ENCODE measurements at regions not wholly inside any gene's neighbourhood (a gene's known extent, or its start where the extent isn't known, plus 50 kb on each side); places are given as distances from the start of the nearest gene placed in this dataset.

DNA sequence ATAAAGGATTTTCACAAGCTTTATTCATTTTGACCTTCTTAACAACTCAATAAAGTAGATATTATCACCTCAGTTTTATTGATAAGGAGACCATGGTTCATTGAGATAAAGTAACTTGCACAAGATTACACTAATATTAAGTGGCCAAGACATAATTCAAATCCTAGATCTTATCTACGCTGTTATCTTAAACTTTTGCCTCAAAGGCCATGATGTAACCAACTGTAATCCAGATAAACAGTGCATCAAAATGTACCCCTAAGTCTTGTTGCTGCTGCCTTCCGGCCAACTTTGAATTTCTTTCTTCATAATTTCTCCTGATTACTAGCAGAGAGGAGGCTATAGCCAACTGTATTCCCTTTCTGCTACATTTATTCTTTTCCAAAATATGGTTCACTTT is 1094.8 kb upstream of the PIK3C3 start:
- DNase-seq: no peak

DNA sequence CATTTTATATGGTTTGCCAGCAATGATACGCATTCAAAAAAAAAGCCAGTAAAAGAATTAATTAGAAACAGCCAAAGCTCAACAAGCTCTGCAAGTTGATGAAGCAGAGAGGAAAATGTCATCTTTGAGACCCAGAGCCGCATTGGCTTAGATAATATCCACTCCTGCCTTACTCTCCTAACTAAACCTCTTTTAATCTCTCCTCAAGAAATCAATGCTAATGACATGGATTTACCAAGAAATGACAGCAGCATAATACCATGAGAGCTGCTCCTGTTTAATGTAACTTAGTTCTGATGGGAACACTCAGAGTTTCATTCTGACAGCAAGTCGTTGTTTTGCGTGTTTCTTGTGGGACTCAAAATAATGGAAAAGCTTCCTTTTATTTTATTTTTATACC is 1099.4 kb upstream of the PIK3C3 start:
- no peak for DNase-seq

DNA sequence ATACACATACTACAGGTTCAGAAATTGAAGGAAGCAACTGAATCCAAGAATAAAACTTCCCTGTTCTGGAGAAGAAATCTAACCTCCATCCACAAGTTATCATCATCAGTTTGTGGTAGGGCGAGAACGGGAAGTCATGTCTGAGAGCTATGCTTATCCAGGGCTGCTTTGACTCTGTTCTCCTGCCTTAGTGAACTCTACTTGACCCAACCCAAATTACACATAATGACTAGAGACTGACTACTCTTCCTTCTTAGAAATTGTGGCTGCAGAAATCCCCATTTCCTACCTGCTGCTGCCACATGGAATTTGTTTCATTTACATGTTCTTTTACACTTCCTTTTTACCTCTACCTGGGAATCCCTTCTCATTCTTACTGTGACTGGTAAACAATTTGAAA is 1102.6 kb upstream of the PIK3C3 start:
- peak; percentile 10 for DNase-seq

DNA sequence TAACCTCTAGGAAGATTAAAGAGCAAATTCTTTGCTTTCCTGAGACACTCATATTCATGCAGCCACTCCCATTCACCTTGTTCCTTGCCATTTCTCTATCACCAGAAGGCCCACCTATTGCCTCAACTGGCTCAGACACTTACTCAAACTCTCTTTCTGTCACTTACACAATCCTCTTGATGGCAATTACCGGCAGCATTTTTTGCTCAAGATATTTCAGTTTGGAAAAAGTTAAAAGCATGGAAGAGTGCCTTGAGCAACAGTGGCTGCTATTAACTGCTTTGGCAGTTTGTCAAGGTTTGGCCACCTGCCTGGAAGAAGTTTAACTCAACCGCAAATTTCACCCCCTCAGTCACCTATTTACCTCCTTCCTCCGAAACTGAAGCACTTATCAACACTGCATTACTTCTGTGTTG is 1104.0 kb upstream of the PIK3C3 start:
- peak; percentile 56 for DNase-seq

DNA sequence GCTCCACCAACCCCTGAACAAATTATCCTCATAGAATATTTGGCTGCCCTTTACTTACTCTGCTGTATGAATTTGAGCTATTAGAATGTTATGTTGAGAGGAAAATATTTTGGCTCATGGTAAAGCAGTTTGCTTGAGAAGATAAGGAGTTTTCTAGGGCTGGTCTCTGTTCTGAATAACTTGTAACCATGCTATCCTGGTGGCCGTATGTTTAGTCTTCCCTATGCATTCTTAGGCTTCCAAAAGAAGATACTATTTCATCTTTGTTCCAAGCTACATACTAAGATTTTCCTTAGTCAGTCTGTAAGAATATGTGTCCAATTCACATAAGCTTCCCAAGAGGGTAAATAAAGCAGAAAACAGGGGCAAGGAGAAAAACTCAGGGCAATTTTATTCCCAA is 1105.1 kb upstream of the PIK3C3 start:
- no peak for DNase-seq

DNA sequence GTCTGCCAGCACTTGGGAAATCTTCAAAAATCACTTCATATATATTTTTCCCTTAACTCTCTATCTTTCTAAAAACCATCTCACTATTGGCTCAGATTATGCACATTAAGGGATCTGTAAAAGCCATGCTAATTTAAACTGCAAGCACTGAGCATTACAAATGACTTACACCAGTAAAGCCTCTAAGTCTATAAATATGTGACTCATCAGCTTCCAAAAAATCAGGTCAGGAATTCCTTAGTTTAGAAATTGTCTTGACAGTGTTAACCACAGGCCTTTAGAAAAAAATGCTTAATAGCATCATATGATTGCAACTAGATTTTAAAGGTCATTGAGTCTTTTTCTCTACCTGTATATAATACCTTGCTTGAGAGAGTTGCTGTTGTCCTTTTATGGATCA is 1113.6 kb upstream of the PIK3C3 start:
- peak; percentile 27 for DNase-seq

DNA sequence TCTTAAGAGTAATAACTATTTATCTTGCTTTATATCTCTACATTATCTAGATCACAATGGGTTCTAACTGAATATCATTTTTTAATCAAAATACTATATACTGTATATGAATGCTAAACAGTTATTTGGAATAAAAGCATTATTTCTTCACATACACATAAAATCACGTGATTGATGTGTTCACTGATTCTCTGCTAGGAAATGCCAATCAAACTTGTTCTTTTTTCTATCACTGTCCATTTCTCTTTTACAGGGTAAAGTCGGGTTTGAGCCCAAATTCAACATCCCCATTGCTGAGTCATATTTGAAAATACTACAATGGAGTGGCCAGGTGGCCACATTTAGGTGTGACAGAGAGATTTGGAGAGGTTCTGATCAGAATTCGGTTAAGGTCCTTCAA is 1114.0 kb upstream of the PIK3C3 start:
- DNase-seq: no peak

DNA sequence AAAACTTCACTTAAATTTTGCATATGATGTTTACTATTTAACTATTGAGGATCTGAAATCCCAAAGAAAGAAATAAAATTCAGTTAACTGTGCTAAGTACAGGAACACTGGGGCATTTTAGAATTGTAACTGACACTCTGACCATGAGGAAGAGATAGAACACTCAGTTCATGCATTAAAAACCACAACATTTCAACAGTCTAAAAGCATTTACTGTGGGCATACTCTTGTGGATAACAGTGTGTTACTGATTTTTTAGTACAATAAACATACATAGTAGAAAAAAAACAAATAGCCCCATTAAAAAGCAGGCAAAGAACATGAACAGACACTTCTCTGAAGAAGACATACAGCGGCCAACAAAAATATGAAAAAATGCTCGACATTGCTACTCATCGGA is 1122.7 kb upstream of the PIK3C3 start:
- no peak for DNase-seq

DNA sequence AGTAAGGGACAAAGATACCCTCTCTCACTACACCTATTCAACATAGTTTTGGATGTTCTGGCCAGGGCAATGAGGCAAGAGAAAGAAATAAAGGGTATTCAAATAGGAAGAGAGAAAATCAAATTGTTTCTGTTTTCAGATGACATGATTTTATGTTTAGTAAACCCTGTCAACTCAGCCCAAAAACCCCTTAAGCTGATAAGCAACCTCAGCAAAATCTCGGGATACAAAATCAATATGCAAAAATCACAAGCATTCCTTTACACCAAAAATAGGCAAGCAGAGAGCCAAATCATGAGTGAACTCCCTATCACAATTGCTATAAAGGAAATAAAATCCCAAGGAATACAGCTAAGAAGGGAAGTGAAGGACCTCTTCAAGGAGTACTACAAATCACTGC is 1130.7 kb upstream of the PIK3C3 start:
- no peak for DNase-seq

DNA sequence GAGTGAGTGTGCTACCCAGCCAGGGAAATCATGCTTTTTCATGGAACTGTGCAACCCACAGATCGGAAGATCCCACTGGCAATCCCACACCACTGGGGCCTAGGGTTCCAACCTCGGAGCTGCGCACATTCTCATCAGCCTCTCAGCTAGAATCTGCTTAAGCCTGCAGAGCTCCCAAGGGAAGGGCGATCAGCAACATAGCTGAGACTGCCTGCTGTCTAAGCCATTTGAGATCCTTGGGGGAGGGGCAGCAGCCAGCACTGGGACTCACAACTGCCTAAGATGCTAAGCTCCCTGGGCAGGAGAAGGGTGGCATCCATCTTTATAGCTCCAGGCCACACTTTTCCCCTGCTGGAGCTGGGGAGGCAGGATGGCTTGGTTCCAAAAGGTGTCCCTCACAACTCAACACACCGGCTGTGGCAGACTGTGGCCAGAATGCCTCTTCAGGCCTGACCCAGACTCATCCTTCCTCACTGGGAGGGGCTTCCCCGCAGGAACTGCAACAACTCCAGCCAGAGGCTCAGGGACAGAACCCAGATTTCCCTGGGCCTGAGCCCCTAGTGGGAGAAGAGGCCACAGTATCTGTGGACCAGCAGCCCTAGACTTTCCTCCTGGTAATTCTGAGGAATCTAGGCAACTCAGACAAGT is 1133.3 kb upstream of the PIK3C3 start:
- DNase-seq: no peak

DNA sequence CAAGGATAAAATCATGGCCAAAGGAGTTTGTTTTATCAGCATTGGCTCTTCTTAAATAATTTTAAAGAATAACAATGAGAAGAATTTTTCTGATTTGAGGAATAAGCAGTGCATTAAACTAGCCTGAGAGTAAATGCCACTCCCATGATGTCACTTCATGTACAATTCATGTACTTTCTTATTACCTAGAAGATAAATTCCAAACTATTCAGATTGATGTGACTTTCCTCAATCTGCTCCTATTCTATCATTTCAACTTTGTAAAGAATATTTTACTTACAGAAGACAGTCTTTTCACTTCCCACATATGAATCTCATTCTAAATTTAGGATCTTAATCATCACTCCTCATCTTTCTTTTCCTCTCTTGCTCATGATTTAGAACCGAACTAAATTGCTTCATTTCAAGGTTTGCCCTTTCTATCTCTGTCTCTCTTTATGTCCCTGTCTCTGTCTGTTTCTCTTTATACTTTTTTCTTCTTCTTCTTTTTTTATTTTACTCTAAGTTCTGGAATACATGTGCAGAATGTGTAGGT is 1142.0 kb upstream of the PIK3C3 start:
- DNase-seq: no peak

DNA sequence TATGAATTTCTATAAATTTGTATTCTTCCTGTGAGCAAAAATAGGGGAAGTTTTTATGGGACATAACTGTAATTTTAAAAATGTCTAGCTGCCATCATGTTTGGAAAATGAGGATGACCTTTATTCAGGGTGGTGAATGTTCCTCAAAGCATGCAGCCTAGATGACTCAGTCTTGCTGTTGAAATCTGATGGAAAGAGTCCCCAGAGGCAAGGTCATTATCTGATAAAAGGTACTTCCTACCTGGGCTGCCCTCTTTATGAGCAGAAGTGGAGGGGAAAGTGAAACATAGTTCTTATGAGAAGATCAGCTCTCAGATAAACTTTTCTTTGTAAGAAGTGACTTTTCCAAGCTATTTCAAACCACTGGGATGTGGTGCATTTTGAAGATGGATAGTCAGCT is 1144.7 kb upstream of the PIK3C3 start:
- no peak for DNase-seq

DNA sequence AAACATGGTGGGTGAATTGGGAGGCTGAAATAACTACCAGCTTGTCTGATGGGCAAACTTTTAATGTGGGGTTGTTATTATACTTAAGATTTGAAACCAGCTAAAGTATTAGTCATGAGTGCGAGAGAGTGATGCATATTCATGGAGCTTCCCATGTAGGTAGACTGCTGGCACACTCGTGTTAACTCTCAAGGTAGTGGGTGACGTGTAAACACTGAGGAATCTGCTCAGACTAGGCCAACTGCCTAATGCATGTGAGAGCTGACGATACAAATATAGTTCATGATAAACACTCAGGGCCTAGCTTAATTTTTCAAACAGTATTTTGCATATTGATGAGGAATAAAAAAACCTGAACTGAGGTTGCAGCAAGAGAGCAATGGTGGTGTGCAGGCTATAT is 1165.7 kb upstream of the PIK3C3 start:
- DNase-seq: no peak

DNA sequence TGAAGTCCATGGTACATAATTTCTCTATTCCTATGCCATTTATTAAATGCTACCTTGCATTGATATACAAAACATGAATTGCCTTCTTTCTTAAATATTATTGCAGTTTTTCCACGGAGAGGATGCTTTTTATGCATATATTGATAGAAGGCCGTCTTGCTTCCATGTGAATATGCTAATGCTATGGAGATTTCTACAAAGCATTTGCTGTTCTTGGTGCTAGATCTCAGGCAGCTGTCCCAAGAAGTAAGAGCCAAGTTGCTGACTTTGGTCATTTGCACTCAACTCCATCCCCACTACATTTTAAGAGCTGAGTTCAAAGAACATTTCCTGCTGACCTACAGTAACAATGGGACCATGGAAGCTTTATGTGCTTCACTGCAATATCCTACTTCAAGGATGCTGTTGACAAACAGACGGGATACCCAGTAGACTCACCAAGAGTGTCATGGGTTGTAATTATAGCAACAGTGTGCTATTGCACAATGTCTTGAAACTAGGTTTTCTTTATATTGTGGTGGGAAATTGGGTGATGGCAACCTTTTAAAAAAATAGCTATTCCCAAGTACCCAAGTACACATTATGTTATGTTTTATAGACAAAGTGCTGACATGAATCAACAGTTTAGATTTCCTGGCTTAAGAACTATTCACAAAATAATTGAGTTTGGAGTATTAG is 1172.4 kb upstream of the PIK3C3 start:
- no peak for DNase-seq

DNA sequence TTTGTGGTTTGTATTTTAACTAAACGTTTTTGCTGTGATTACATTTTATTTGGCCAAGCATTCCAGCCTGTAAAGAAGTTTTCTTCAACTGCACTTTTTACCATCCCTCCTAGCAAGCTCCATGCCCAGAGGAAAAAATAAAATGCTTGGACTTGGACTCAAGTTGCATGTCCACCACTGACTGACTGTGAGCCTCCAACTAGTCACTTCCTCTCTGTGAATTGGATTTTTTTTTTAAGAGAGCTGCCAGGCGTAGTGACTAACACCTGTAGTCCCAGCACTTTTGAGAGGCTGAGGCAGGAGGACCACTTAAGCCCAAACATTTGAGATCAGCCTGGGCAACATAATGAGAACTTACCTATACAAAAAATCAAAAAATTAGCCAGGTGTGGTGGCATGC is 1185.2 kb upstream of the PIK3C3 start:
- no peak for DNase-seq

DNA sequence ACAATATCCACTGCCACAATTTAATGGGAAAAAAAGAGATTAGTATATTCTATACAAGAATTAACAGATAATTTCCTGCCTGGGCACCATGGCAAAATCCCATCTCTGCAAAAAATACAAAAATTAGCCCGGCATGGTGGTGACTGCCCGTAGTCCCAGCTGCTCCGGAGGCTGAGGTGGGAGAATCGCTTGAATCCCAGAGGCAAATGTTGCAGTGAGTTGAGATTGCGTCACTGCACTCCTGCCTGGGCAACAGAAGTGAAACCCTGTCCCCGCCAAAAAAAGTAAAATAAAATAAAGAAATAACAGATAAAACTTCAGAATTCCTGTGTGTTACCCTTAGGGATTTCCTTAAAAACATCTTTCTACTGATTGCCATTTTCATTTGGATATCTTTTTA is 1194.8 kb upstream of the PIK3C3 start:
- DNase-seq: no peak

DNA sequence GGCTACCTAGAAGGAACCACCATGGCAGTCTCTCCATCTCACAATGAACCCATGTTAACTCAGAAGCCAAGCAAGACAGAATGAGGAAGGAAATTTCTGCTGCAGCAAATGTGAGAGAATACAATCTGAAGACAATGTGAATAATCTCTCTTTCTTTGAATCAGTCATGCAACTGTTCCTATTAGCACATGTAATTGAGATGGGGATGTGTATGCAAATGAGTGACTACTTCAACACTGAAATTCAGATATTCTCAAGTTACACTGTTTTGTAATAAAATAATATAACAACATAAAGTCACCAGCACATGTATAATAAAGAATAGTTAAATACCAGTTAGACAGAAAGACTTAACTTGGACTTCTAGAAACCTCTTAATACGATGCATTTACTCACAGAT is 1200.6 kb upstream of the PIK3C3 start:
- DNase-seq: no peak

DNA sequence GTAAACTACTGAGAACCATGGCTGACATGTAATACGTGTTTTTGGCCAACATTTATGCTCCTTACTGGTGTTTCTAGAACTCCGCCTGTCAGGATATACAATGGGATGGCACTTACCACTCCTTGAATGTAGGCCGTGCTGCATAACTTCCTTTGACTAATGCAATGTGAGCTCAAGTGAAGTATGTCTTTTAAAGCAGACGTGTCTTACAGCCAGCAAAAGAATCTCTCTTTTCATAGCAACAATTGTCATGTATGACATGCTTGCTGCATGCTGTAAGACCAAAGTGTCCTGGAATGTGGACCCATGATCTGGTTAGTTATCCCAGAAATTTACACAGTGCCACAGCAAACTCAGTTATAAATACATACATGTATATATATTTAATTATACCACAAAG is 1202.7 kb upstream of the PIK3C3 start:
- no peak for DNase-seq

DNA sequence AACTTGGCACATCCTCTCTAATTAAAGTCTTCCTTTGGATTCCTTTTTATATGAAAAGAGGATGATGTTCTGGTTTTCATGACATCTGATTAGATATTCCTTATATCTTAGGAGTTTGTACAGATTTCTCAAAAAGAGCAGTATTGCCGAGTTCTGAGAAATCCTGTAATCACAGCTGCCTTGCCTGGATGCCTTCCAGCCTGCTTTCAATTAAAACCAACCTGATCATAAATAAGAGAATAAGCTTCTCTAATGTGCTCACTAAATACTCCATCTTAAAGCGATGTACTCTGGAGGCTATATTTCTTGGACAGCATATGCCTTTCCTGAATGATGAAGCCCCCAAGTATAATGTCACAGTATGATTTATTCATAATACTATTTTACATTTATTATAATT is 1203.8 kb upstream of the PIK3C3 start:
- no peak for DNase-seq

DNA sequence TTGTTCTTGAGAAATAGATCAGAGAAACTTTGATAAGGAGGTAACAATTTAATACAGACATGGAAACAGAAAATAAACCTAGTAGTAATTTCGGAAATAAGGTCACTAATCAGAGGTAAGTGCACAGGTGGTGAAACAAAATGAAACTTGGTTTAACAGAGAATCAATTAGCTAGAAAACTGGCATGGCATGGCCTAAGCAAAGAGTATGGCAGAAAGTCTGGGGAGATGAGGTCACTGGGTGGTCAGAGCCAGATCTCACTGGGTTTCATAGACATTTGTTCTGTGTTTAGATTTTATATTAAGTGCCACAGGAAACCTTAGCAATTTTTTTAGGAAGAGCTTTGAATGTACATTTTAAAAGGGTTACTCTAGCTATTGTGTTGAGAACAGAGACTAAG is 1216.0 kb upstream of the PIK3C3 start:
- no peak for DNase-seq

DNA sequence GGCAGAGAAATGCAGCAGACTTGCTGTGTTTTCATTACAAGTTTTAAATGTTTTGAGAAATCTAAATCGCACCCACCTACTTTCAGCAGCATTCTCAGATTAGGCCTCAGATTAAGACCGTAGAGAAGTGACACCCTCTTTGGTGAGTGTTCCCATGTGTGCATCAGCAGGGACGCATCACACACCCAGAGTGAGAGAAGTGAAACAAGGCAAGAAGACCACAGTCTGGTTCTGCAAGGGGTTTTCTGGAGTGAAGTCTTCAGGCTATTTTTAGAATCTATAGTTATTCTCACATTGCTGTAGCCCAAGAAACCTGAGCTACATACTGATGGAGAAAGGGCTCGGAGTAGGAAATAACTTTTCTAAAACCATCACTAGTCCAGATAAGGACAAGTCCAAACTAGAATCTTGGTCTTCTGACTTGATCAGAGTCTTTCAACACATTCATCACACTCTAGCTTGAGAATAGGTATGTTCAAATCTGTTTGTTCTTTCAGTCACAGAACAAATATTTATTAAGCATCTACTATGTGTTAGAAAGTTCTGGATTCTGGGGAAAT is 1216.6 kb upstream of the PIK3C3 start:
- no peak for DNase-seq

DNA sequence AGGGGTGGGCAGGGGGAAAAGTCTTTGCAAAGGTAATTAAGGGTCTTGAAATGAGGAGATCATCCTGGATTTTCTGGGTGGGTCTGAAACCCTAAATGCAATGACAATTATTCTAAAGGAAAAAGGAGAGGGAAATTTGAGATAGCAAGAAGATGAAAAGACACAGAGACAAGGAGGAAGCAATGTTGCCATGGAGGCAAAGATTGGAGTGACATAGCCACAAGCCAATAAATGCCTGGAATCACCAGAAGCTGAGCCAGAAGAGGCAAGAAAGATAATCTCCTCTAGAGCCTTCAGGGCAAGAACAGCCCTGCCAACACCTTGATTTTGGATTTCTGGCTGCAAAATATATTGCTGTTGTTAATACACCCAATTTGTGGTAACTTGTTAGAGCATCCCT is 1246.3 kb upstream of the PIK3C3 start:
- peak; percentile 2 for DNase-seq

DNA sequence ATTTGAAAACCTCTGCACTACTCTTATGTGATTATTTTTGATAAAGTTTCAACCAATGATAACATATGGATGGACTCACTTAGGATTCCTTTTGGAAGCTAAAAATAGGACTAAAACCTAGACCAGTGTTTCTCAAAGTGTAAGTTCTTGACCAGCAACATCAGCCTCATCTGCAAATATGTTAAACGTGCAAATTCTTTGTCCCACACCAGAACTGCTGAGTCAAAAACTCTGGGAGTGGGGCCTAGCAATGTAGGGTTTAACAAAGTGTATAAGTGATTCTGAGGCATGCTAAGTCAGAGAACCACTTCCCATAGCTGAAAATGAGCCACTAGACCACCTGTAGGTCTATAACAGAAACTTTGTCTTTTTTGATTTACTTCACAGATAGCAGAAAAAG is 1247.2 kb upstream of the PIK3C3 start:
- no peak for DNase-seq

DNA sequence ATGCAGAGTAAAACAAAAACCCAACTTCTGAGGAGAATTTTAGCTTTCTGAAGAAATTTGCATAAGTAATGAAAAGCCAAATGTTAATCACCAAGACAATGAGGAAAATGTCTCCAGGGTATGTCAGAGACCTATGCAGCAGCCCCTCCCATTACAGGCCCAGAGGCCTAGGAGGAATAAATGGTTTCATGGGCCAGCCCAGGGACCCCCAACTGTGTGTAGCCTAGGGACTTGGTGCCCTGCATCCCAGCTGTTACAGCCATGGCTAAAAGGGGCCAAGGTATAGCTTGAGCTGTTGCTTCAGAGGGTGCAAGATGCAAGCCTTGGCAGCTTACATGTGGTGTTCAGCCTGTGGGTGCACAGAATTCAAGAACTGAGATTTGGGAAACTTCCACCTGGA is 1256.9 kb upstream of the PIK3C3 start:
- DNase-seq: no peak

DNA sequence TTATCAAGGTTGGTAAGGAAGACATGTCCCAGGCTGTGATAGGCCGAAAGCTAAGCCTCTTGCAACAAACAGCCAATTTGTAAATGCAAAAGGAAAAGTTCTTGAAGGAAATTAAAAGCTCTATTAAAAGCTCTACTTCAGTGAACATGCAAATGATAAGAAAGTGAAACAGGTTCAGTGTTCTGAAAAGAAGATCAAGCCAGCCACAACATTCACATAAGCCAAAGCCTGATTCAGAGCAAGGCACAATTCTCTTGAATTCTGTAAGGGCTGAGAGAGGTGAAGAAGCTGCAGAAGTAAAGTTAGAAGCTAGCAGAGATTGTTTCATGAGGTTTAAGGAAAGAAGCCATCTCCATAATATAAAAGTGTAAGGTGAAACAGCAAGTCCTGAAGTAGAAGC is 1259.5 kb upstream of the PIK3C3 start:
- DNase-seq: no peak
